GM18502 (cell line): ENCODE measurements at regions not wholly inside any gene's neighbourhood (a gene's known extent, or its start where the extent isn't known, plus 50 kb on each side); places are given as distances from the start of the nearest gene placed in this dataset.
"Not testable (repeated sequence)": the region's sequence is repeated elsewhere in the genome, so short reads cannot be mapped to it uniquely, and the experiment has no call there.

Experiments used
- ATAC-seq: cut with Tn5 transposase; IDR thresholded peaks from one replicate; pipeline ENCODE4 v1.9.1; 2021; ENCODE audit warnings: mild to moderate bottlenecking; ENCODE audit not compliant: unreplicated experiment, poor library complexity

DNA sequence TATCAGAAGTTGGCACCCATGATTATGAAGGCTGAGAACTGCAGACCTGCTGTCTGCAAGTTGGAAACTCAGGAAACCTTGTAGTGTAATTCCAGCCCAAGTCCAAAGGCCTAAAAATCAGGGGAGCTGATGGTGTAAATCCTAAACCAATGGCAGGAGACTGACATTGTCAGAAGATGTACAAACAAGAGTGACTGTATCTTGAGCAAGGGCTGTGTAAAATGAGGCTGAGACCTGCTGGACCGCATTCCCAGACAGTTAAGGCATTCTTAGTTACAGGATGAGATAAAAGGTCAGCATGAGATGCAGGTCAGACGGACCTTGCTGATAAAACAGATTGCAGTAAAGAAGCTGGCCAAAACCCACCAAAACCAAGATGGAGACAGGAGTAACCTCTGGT is 147.7 kb downstream of the COG6 start:
- ATAC-seq: no peak

DNA sequence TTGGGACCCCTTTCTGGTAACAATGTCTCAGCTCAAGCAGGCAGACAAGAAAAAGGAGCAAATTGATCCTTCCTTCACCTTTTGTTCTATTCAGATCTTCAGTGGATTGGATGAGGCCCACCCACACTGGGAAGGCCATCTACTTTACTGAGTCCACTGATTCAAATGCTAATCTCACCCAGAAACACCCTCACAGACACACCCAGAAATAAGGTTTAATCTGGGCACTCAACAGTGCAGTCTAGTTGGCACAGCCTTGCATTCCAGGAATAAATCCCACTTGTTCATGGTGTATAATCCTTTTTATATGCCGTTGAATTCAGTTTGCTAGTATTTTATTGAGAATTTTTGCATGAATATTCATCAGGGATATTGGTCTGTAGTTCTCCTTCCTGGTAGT is 148.4 kb downstream of the COG6 start:
- no peak for ATAC-seq

DNA sequence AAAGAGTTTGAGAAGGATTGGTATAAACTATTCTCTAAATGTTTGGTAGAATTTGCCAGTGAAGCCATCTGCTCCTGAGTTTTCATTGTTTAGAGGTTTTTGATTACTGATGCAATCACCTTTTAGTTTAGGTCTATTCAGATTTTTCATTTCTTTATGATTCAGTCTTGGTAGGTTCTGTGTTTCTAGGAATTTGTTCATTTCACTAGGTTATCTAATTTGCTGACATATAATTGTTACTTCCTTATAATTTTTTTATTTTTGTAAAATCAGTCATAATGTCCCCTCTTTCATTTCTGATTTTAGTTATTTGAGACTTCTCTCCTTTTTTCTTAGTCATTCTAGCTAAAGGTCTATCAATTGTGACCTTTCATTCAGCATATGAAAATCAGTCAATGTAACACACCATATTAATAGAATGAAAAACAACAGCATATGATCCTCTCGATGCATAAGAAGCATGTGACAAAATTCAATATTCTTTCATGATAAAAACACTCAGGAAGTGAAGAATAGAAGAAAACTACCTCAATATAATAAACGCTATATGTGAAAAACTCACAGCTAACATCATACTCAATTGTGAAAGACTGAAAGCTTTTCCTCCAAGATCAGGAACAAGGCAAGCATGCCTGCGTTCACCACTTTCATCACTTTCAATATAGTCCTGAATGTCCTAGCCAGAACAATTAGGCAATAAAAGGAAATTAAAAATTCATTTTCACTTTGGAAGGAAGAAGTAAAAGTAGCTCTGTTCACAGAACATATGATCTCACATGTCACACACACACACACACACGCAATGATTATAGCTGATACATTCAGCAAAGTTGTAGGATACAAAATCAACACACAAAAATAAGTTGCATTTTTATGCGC is 149.1 kb downstream of the COG6 start:
- no peak for ATAC-seq

- ATAC-seq: no peak
Measured at GRCh38 chr13:39809466-39809865, 154.0 kb downstream of the COG6 start.

- ATAC-seq: no peak
Measured at GRCh38 chr13:39810091-39810877, 154.8 kb downstream of the COG6 start.

DNA sequence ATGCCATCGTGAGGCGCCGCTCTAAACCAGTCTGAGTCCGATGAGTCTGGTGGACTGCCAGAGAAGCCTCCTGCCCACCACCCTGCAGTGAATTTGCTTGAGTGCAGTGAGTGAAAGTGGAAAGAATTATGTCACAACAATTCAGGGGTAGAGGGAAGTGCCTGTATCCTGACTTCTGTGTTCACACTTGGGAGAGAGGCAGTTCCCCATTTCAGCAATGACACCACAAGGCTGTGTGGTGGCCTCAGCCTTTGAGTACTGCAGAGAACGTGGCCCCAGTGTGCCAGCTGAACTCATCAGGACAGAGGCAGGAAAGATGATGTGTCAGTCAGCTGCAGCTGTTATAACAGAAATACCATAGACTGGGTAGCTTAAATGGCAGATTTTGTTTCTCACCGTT is 155.6 kb downstream of the COG6 start:
- no peak for ATAC-seq

DNA sequence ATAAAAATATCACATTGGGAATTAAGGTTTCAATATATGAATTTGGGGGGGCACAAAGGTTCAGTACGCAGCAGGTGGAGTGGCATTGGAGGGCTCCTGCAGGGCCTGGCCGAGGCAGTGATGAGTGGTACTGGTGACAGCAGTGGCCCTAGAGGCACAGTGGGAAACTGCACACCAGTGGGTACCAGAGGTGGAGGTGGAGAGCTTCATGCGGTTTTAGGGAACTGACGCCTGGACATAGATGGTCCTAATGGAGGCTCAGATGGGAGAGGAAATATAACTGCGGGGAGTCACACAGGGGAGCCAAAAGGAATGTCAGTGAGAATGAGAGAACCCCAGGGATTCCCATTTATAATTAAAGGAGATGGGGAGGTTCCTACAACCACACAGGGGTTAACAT is 156.2 kb downstream of the COG6 start:
- no peak for ATAC-seq

GRCh38 chr13:39815345-39816111 is 160.1 kb downstream of the COG6 start:
- no peak for ATAC-seq

DNA sequence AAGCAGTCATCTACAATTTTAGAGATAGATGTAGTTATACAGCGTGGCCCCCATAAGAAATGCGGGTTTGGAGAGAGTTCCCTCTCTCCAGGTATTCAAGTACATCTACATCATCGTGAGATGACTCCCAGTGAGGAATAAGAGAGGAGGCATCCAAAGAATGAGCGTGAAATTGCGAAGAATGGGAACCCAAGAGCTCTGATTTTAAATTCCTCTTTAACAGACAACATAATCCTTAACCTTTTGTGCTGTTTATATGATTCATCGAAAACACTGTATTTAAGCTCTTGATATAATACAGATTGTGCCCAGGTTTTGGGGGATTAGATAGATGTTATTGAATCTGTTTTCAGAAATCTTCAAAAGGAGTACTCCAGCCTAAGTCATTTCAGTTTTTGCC is 161.5 kb downstream of the COG6 start:
- no peak for ATAC-seq

DNA sequence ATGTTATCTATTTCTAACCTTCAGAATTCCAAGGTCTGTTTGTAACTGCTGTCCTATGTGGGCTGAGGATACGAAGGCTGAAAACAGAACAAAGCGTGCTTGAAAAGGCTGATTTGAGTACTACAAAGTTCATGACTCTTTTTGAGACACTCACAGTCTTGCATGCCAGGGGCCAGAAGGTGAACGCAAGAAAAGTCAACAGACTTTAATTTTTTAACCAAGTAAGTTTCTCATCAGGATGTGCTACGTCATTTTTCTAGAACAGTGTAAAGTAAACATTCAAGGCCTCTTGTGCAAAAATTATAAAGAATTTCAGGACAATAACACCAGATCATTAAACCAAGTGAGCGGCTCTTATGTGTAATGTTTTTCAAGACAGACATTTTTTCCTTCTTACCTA is 163.5 kb downstream of the COG6 start:
- ATAC-seq: no peak

DNA sequence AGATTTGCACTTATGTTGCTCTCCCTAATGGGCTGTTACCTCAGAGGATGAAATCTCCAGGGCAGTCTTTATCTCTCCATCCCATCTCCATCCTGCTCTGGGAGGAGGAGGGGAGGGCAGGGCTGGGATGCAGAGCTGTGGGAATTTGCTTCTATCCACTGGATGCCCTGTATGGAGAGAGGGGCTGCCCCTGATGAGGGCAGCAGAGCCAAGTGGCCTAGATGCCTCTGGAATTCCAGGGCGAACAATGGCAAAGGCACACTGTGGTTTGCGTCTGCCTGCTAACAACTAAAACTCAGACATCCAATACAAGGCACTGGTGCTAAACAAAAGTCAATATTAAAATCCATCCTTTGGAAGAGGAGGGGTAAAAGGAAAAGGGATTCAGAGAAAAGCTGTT is 165.1 kb downstream of the COG6 start:
- no peak for ATAC-seq

DNA sequence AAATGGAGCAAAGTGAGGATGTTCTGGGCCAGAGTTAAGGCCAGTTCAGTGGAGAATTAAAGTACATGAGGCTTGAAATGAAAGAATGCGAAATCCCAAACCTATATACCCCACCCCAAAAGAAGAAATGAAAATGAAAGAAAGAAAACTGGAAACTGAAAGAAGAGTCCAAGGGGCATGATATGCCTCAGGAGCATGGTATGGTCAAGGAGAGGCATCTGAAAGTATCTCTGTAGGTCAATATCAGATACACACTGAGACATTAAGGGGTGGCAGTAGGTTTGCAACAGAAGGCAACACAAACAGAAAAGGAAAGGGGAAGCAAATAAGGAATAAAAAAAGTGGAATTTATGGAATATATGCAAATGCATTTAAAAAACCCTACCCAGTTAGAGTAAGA is 166.5 kb downstream of the COG6 start:
- ATAC-seq: no peak

GRCh38 chr13:39822437-39822836 is 167.0 kb downstream of the COG6 start:
- no peak for ATAC-seq

DNA sequence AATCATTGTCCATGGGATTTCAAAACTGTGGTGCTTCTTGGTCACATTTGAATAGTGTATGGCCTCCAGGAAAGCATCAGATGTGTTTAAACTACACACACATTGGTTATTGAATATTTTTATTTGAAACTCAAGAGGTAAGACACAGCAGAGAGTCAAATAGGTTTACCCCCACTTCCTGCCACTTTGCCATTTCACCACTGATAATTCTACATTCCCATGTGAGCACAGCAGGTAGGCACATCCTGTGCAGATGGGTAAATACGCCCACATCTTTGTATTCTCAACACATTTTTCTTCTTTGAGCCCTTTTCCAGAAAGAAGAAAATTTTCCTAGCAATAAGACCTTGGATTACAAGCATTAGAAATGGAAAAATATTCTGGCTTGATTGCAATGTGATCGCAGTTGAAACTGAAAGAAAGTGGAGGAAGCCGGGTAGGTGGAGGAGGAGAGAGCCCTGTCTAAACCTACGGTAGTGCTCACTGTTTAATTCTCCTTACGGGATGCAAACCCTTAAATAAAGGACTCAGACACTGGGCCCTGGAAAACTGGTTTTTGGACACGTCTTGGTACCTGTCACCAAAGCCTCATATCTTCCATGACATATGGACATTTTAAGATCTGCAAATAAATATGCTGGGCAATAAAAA is 167.7 kb downstream of the COG6 start:
- ATAC-seq: no peak

GRCh38 chr13:39825886-39826285 is 170.4 kb downstream of the COG6 start:
- no peak for ATAC-seq

DNA sequence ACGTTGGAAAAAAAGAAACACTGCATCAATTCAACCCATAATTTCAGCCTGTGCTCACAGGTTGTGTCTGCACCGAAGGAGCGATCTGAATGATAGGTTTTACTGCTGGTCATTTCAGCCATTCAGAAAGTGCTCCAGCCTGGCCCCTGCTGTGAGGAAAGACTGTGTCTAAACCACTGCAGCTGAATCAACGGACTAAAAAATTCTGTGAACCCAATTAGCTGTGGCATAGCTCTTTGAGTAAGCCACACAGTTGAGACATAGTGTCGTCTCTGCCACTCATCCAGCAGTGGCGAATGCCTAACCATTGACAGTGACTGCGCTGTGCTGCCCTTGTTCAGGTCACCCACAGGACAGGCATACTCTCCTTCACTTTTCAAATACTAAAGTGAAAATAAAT is 179.8 kb downstream of the COG6 start:
- no peak for ATAC-seq

DNA sequence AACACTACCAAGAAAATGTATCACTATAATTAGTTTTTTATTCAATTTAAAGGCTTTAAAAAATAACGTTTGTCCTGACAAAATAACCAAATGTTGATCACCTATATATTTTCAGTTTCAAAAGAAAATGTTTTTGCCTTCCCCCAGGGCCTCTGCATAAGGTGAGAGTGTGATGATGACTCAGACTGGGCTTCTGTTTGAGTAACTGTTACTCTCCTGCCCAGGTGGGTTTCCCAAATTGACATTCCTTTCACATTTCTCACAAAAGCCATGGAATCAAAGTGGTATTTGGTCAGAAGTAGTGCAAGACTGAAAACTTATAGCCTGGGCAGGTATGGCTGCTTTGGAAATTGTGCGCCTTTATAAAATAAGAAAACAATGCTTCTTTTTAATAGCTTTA is 180.6 kb downstream of the COG6 start:
- no peak for ATAC-seq

GRCh38 chr13:39837866-39838265 is 182.4 kb downstream of the COG6 start:
- ATAC-seq: not testable (repeated sequence)

GRCh38 chr13:39840201-39840600 is 184.7 kb downstream of the COG6 start:
- no peak for ATAC-seq

- no peak for ATAC-seq
Measured at GRCh38 chr13:39847336-39847735, 191.9 kb downstream of the COG6 start.
